H1 (cell line): ENCODE measurements at regions not wholly inside any gene's neighbourhood (a gene's known extent, or its start where the extent isn't known, plus 50 kb on each side); places are given as distances from the start of the nearest gene placed in this dataset.

Experiments used
- CTCF ChIA-PET: fragments of 300-600 bp; sonication (Branson Sonifier 250); formaldehyde crosslinking; loops from one replicate; lab custom pipeline; 2021; ENCODE audit not compliant: partially characterized antibody; lab: Charles Lee
- POLR2A ChIA-PET: fragments of 300-600 bp; sonication (Branson Sonifier 250); formaldehyde crosslinking; loops from one replicate; lab custom pipeline; 2021; ENCODE audit warnings: inconsistent platforms; ENCODE audit not compliant: partially characterized antibody; lab: Charles Lee
- DNase-seq, 2 experiments: peaks; one replicate each; pipeline versions ENCODE4 v3.0.0 to v3.0.0-alpha.2; 2010 to 2022; ENCODE audit warnings: low spot score in 2 of 2, low read depth in 1 of 2, mixed read lengths in 1 of 2
- FAIRE-seq: peaks from 2 replicates; lab custom pipeline; 2011; peaks lifted over from hg19 to GRCh38; lab: Jason Lieb, UNC
- H2AFZ ChIP-seq: 2 replicates; pipeline ENCODE4 v1.8.1; 2012; ENCODE audit warnings: low read length, inconsistent platforms
- H2AK5ac ChIP-seq: 2 replicates; pipeline ENCODE4 v1.6.1; 2013; ENCODE audit warnings: low read depth, low read length
- H2BK120ac ChIP-seq: replicated peaks from 2 replicates; pipeline ENCODE3; 2013; ENCODE audit warnings: low read depth, low read length, inconsistent platforms
- H2BK12ac ChIP-seq: 2 replicates; pipeline ENCODE4 v1.6.1; 2013; ENCODE audit warnings: low read depth, low read length
- H2BK15ac ChIP-seq: 2 replicates; pipeline ENCODE4 v1.6.1; 2013; ENCODE audit warnings: low read length
- H2BK20ac ChIP-seq: 2 replicates; pipeline ENCODE4 v1.6.1; 2013; ENCODE audit warnings: low read length
- H2BK5ac ChIP-seq: 2 replicates; pipeline ENCODE4 v1.6.1; 2013; ENCODE audit warnings: low read depth, low read length
- H3K14ac ChIP-seq: 2 replicates; pipeline ENCODE4 v1.6.1; 2013; ENCODE audit warnings: inconsistent platforms; ENCODE audit not compliant: insufficient read length
- H3K18ac ChIP-seq: 2 replicates; pipeline ENCODE4 v1.6.1; 2013; ENCODE audit warnings: low read length; ENCODE audit errors: extremely low read depth
- H3K23ac ChIP-seq: 2 replicates; pipeline ENCODE4 v1.6.1; 2013; ENCODE audit warnings: inconsistent platforms; ENCODE audit not compliant: insufficient read length
- H3K23me2 ChIP-seq: 2 replicates; pipeline ENCODE4 v1.6.1; 2013; ENCODE audit warnings: low read depth, low read length
- H3K27ac ChIP-seq: 2 replicates; pipeline ENCODE4 v1.6.1; 2011; ENCODE audit warnings: low read depth, low read length, inconsistent platforms
- H3K27me3 ChIP-seq, 4 experiments: replicated peaks in 1 of 4; 1 replicate in 1 of 4; 2 replicates in 3 of 4; pipeline versions ENCODE4 v1.6.1 to v1.8.1; 2011 to 2013; ENCODE audit warnings: low read length in 3 of 4, mild to moderate bottlenecking in 3 of 4, inconsistent platforms in 2 of 4, mixed read lengths in 2 of 4, moderate library complexity in 1 of 4; ENCODE audit not compliant: control insufficient read depth in 3 of 4, insufficient read depth in 3 of 4; ENCODE audit errors: extremely low read depth in 1 of 4
- H3K36me3 ChIP-seq, 4 experiments: 2 replicates each; pipeline versions ENCODE4 v1.6.1 to v1.8.1; 2011 to 2013; ENCODE audit warnings: mild to moderate bottlenecking in 4 of 4, low read length in 3 of 4, moderate library complexity in 2 of 4, control low read depth in 1 of 4, inconsistent platforms in 1 of 4; ENCODE audit not compliant: insufficient read depth in 4 of 4, control insufficient read depth in 2 of 4
- H3K4ac ChIP-seq: replicated peaks from 2 replicates; pipeline ENCODE3; 2013; ENCODE audit warnings: low read length, low read depth, mixed read lengths, inconsistent platforms; ENCODE audit not compliant: insufficient read length
- H3K4me1 ChIP-seq, 4 experiments: replicated peaks in 1 of 4; 1 replicate in 1 of 4; 2 replicates in 3 of 4; pipeline versions ENCODE4 v1.6.1 to v1.8.1; 2011 to 2013; ENCODE audit warnings: low read length in 3 of 4, inconsistent platforms in 2 of 4, mixed read lengths in 1 of 4; ENCODE audit not compliant: insufficient read depth in 4 of 4, control insufficient read depth in 3 of 4
- H3K4me2 ChIP-seq, 2 experiments: 2 replicates each; pipeline versions ENCODE4 v1.6.1 to v1.8.1; 2011 to 2013; ENCODE audit warnings: low read depth in 2 of 2, low read length in 2 of 2, control low read depth in 1 of 2, inconsistent platforms in 1 of 2, mild to moderate bottlenecking in 1 of 2; ENCODE audit not compliant: insufficient read depth in 1 of 2
- H3K4me3 ChIP-seq, 4 experiments: fragments of 200-600, 300-600 bp in 1 of 4; sonication (generic), shearing (Covaris generic), sonication (Bioruptor Twin) in 1 of 4; 2 replicates each; pipeline versions ENCODE4 v1.5.1 to v1.8.1; 2011 to 2016; ENCODE audit warnings: low read length in 4 of 4, low read depth in 3 of 4, control low read depth in 2 of 4, inconsistent platforms in 2 of 4, mild to moderate bottlenecking in 2 of 4, mixed read lengths in 1 of 4, moderate library complexity in 1 of 4; ENCODE audit not compliant: insufficient read depth in 2 of 4; ENCODE audit errors: extremely low read depth in 1 of 4
- H3K56ac ChIP-seq: replicated peaks from 2 replicates; pipeline ENCODE3; 2013; ENCODE audit warnings: low read depth, mild to moderate bottlenecking, mixed read lengths, low read length, inconsistent platforms; ENCODE audit not compliant: insufficient read length
- H3K79me1 ChIP-seq: 2 replicates; pipeline ENCODE4 v1.6.1; 2013; ENCODE audit warnings: low read depth, low read length, control low read depth
- H3K79me2 ChIP-seq, 2 experiments: 2 replicates each; pipeline versions ENCODE4 v1.6.1 to v1.8.1; 2012 to 2013; ENCODE audit warnings: low read length in 2 of 2, mild to moderate bottlenecking in 2 of 2, inconsistent platforms in 1 of 2; ENCODE audit not compliant: insufficient read depth in 2 of 2, control insufficient read depth in 1 of 2
- H3K9ac ChIP-seq, 4 experiments: replicated peaks in 1 of 4; 1 replicate in 1 of 4; 2 replicates in 3 of 4; pipeline versions ENCODE4 v1.6.1 to v1.8.1; 2011 to 2013; ENCODE audit warnings: low read depth in 3 of 4, low read length in 3 of 4, control low read depth in 2 of 4, mild to moderate bottlenecking in 2 of 4, moderate library complexity in 2 of 4, inconsistent platforms in 1 of 4; ENCODE audit errors: extremely low read depth in 1 of 4
- H3K9me3 ChIP-seq, 2 experiments: 2 replicates each; pipeline versions ENCODE4 v1.6.1 to v1.8.1; 2012 to 2013; ENCODE audit warnings: mild to moderate bottlenecking in 2 of 2, moderate library complexity in 2 of 2, control low read depth in 1 of 2, inconsistent platforms in 1 of 2, low read depth in 1 of 2, low read length in 1 of 2, mixed read lengths in 1 of 2; ENCODE audit not compliant: insufficient read depth in 2 of 2
- H4K20me1 ChIP-seq, 2 experiments: replicated peaks in 1 of 2; 2 replicates each; pipeline versions ENCODE3 to v1.8.1; 2011 to 2013; ENCODE audit warnings: inconsistent platforms in 2 of 2, low read length in 2 of 2, mild to moderate bottlenecking in 1 of 2; ENCODE audit not compliant: insufficient read depth in 2 of 2, control insufficient read depth in 1 of 2
- H4K5ac ChIP-seq: 2 replicates; pipeline ENCODE4 v1.6.1; 2013; ENCODE audit warnings: low read length, low read depth, mixed read lengths, inconsistent platforms; ENCODE audit not compliant: insufficient read length
- H4K8ac ChIP-seq: 2 replicates; pipeline ENCODE4 v1.8.0; 2013; ENCODE audit warnings: mild to moderate bottlenecking, moderate library complexity, low read length, inconsistent platforms; ENCODE audit not compliant: insufficient read depth; ENCODE audit errors: extremely low read depth
- H4K91ac ChIP-seq: replicated peaks from 2 replicates; pipeline ENCODE3; 2013; ENCODE audit warnings: low read length, mixed read lengths, inconsistent platforms; ENCODE audit not compliant: insufficient read length
- ATF2 ChIP-seq: IDR thresholded peaks from 2 replicates; pipeline ENCODE4 v1.6.1; 2012; ENCODE audit warnings: low read length, inconsistent platforms
- ATF3 ChIP-seq: IDR thresholded peaks from 2 replicates; pipeline ENCODE4 v1.6.1; 2011; ENCODE audit warnings: low read depth, mild to moderate bottlenecking, low read length; ENCODE audit not compliant: insufficient read depth
- BACH1 ChIP-seq: IDR thresholded peaks from 2 replicates; pipeline ENCODE4 v1.6.1; 2012; ENCODE audit warnings: low read length, improper control_type of control experiment
- CREB1 ChIP-seq: IDR thresholded peaks from 2 replicates; pipeline ENCODE4 v1.6.1; 2012; ENCODE audit warnings: inconsistent platforms
- E2F6 ChIP-seq: IDR thresholded peaks from 2 replicates; pipeline ENCODE4 v1.6.1; 2012; ENCODE audit warnings: inconsistent platforms
- FOSL1 ChIP-seq: IDR thresholded peaks from 2 replicates; pipeline ENCODE4 v1.6.1; 2011; ENCODE audit warnings: mild to moderate bottlenecking, low read depth, low read length, moderate library complexity; ENCODE audit not compliant: insufficient read depth
- GTF2F1 ChIP-seq: IDR thresholded peaks from 2 replicates; pipeline ENCODE4 v1.6.1; 2012; ENCODE audit warnings: low read depth, low read length, improper control_type of control experiment, borderline replicate concordance
- HDAC2 ChIP-seq, 2 experiments: fragments of 300-600 bp in 1 of 2; sonication (generic) in 1 of 2; IDR thresholded peaks; 2 replicates each; pipeline ENCODE4 v1.6.1; 2011 to 2012; ENCODE audit warnings: low read depth in 2 of 2, low read length in 2 of 2, mild to moderate bottlenecking in 2 of 2, moderate library complexity in 2 of 2, borderline replicate concordance in 1 of 2, inconsistent platforms in 1 of 2
- MAFK ChIP-seq: IDR thresholded peaks from 2 replicates; pipeline ENCODE4 v1.6.1; 2012; ENCODE audit warnings: low read depth, mild to moderate bottlenecking, improper control_type of control experiment, low read length
- PHF8 ChIP-seq: fragments of 200-600 bp; sonication (generic); conservative IDR thresholded peaks from 2 replicates; pipeline ENCODE4 v1.7.1; 2012; ENCODE audit warnings: low read depth, mild to moderate bottlenecking, inconsistent platforms, low read length, moderate library complexity
- POLR2AphosphoS5 ChIP-seq: IDR thresholded peaks from 2 replicates; pipeline ENCODE4 v1.6.1; 2011; ENCODE audit warnings: low read depth, low read length
- RBBP5 ChIP-seq: IDR thresholded peaks from 2 replicates; pipeline ENCODE4 v1.7.1; 2012; ENCODE audit warnings: low read depth, mild to moderate bottlenecking, inconsistent platforms, low read length, moderate library complexity, borderline replicate concordance
- WGBS, 2 experiments: shearing (Covaris generic) in 1 of 2; methylation state at CpG; one replicate each; pipeline versions ENCODE4 v1.1.6 to v1.1.7; 2013 to 2015; ENCODE audit warnings: low lambda C conversion rate in 2 of 2, mixed read lengths in 2 of 2, inconsistent platforms in 1 of 2, low coverage in 1 of 2, missing lambda C conversion rate in 1 of 2; ENCODE audit not compliant: insufficient replicate concordance in 2 of 2, insufficient coverage in 1 of 2, insufficient read length in 1 of 2; ENCODE audit errors: extremely low coverage in 1 of 2, missing lambda C conversion rate in 1 of 2; 5-methylcytosine and 5-hydroxymethylcytosine counted together

- H3K27me3 ChIP-seq, result no peaks in the 10 kb centered on the region
- no peak overlapping the region for H2BK20ac ChIP-seq
- no peak overlapping the region for H4K5ac ChIP-seq
- FAIRE-seq, result no peak
- POLR2A ChIA-PET, result no interaction called here
- H2BK5ac ChIP-seq, result no peak overlapping the region
- H3K79me2 ChIP-seq, result no peaks in the 10 kb centered on the region
- 92% methylated on average over 1 of the region's 1 CpG; no CpG with 5 or more reads in 1 of the 2 experiments for WGBS, 2 experiments
- no peak overlapping the region for H3K9ac ChIP-seq
- H3K56ac ChIP-seq, result no peak overlapping the region
- no peak overlapping the region for H3K14ac ChIP-seq
- H3K36me3 ChIP-seq, result no peaks in the 10 kb centered on the region
- H2BK12ac ChIP-seq, result no peak overlapping the region
- H4K20me1 ChIP-seq, result no peaks in the 10 kb centered on the region
- H3K79me1 ChIP-seq, result no peaks in the 10 kb centered on the region
- no peak overlapping the region for H3K23ac ChIP-seq
- no peak overlapping the region for H3K4me2 ChIP-seq
- no peaks in the 10 kb centered on the region for H3K4me1 ChIP-seq
- H2BK120ac ChIP-seq, result no peak overlapping the region
- CTCF ChIA-PET, result no interaction called here
- no peak overlapping the region for H4K8ac ChIP-seq
- no peak overlapping the region for H2BK15ac ChIP-seq
- H3K4ac ChIP-seq, result no peak overlapping the region
- no peak overlapping the region for H4K91ac ChIP-seq
- no peaks in the 10 kb centered on the region for H3K9me3 ChIP-seq
- H2AK5ac ChIP-seq, result no peak overlapping the region
- no peak for DNase-seq
- no peak overlapping the region for H3K4me3 ChIP-seq
- H3K23me2 ChIP-seq, result no peaks in the 10 kb centered on the region
- no peak overlapping the region for H3K27ac ChIP-seq
- no peak overlapping the region for H3K18ac ChIP-seq
- H2AFZ ChIP-seq, result no peak overlapping the region
- TF ChIP-seq BACH1 (no peak), MAFK (no peak), GTF2F1 (no peak), E2F6 (no peak), FOSL1 (no peak), PHF8 (no peak), RBBP5 (no peak), ATF2 (no peak), CREB1 (no peak), ATF3 (no peak), HDAC2 (IDR thresholded peaks at IDR 0.05; ENCODE audit: borderline replicate concordance in 1 of 2, low read depth in 2 of 2, low read length in 2 of 2) (no peak), POLR2AphosphoS5 (no peak)
Observed at GRCh38 chrX:142873214-142873613, 152.5 kb upstream of the SPANXN4 start.
